HEK293T (cell line): ENCODE measurements at regions not wholly inside any gene's neighbourhood (a gene's known extent, or its start where the extent isn't known, plus 50 kb on each side); places are given as distances from the start of the nearest gene placed in this dataset.

Source experiments
- FOXM1 ChIP-seq: fragments of 450-650 bp; IDR thresholded peaks from 2 replicates; pipeline ENCODE4 v1.6.1; 2017; ENCODE audit warnings: mild to moderate bottlenecking, borderline replicate concordance
- SP1 ChIP-seq: fragments of 450-650 bp; IDR thresholded peaks from 2 replicates; pipeline ENCODE4 v1.6.1; 2017
- TARDBP ChIP-seq: fragments of 450-650 bp; IDR thresholded peaks from 2 replicates; pipeline ENCODE4 v1.6.1; 2016

- no peak for TF ChIP-seq FOXM1
- no peak for TF ChIP-seq SP1
- TF ChIP-seq TARDBP, result no peak
Observed at GRCh38 chr11:104306862-104307474, 143.0 kb upstream of the PDGFD start.
